ENCODE measurements at regions not wholly inside any gene's neighbourhood (a gene's known extent, or its start where the extent isn't known, plus 50 kb on each side); places are given as distances from the start of the nearest gene placed in this dataset.
A peak's percentile ranks its signal among the peaks of the same experiment; 100 is the strongest.

DNA sequence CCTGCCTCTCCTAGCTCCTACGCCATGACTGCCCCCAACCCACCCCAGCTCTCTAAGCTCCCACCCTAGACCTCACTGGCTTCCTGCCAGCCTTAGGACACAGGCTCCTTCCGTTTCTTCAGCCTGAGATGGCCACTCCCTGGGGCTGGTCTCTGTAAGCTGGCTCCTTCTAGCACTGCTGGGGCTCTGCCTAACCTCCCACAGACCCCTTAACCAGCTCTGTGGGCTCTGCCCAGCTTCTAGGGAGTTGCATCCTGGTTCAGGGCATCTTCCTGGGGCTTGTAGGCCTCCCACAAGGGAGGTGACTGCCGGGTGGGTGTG, 478.6 kb upstream of the KLF6 start:
- no peak for DNase-seq (ENCODE audit: low read depth, low spot score)
- H3K27ac ChIP-seq, result no peak overlapping the region

- no peak for DNase-seq (ENCODE audit: low read depth, low spot score)
Observed at GRCh38 chr10:4262870-4263600, 478.0 kb upstream of the KLF6 start.

DNA sequence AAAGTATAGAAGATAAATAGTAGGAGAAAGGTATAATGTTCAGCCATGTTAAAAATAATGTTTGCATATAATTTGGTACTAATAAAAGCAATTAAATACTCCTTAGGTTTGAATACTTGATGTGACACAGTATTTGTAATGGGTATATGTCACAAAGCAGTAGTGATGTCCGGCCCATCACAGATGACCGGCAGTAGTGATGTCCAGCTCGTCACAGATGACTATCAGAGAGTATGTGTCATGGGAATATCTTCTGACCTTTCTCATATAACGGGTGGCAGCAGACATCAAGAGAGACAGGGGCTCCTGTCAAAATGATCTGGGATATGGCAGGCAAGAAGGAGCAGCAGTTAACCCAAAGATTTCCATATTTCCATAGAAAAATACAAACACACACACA, 477.4 kb upstream of the KLF6 start:
- DNase-seq (ENCODE audit: low read depth, low spot score), result no peak
- H3K27ac ChIP-seq, result no peak overlapping the region

More at GRCh38 chr10:4262870-4263600, 478.0 kb upstream of the KLF6 start:
- no peak overlapping the region for H3K27ac ChIP-seq

DNA sequence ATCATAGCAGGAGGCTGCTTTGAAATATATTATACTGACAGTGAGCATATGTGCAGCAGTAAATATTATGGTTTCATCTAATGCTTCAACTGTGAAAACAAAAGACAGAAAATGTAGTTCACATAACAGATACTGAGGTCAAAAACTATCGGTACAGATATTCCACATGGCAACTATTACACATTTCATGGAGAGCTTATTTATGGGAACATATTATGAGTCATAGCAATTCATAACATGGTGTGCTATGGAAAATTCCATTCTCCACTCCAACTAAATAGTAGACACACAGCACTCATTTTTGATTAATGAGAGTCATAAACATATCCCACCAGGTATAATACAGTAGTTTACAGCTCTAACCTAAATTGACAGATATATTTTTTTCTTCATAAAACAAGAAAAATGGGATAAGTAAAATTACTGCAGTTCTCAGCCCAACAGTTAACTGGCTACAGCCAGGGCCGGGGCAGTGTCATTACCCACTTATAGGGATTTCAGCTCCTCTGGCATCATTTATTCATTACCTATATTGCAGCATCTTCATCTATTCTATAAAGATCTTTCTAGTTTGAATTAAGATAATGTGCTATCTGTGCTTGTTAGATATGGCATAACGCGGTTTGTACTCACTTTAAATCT, 475.6 kb upstream of the KLF6 start:
- H3K27ac ChIP-seq, result no peak overlapping the region
- no peak for DNase-seq (ENCODE audit: low read depth, low spot score)

- H3K27ac ChIP-seq, result no peak overlapping the region
- DNase-seq (ENCODE audit: low read depth, low spot score), result no peak
Observed at GRCh38 chr10:4257939-4258465, 473.0 kb upstream of the KLF6 start.

DNA sequence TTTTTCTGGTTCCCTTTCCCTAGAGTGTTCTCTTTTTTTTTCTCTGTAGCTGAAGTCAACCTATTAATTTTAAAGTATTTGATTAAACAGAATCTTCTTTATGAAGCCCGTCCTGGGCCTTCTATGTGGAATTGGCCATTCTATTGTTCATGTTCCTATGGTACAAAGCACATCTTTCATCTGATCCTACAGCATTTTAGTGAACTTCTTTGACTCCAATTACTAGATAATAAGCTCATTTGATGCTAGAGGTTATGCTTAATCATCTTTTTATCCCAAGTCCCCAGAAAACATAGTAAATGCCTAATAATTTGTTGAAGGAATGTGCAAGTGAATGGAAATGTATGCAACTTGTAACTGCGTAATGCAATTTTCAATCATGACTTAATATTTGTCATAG, 472.0 kb upstream of the KLF6 start:
- no peak overlapping the region for H3K27ac ChIP-seq
- no peak for DNase-seq (ENCODE audit: low read depth, low spot score)

- H3K27ac ChIP-seq, result peak overlapping the region; percentile 57
- no peak for DNase-seq (ENCODE audit: low read depth, low spot score)
Observed at GRCh38 chr10:4255751-4256150, 470.7 kb upstream of the KLF6 start.

DNA sequence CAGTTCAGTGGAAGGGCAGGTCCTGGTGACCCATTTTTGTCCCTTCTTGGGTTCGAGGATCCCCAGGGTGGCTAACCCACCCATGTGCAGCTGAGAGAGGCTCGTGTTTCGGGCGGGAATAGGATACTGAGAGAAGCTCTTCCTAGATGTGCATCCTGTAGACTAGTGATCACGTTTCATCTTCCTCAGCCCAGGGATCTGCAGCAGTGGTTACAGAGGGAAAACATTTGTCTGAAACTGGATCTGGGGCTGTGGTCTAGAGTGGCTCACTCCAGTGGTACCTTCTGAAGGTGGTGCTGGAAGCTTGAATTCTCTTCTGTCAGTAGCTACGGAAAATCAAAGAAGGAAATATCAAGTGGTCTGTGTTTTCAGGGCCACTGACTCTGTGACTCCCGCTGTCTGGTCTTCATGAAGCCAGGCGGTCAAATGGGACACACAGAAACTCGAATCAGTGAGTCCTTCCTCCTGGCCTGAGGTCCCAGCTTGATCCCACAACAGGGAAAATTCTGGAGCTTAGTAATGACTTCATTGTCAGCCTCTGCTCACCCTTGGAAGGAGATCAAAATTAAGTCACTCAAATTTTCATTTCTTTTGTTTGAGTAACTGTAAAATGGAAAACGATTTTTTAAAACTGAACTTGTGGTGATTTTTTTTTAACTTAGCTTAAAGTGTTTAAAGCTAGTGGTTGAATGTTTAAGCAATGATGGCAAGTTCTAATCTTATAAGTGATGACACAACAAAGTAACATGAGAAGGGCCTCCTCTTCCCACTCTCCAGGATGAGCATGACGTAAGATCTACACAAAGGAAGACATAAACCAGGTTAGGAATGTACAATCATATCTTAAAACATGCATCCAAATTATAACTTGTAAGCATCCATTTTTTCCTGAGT, 469.3 kb upstream of the KLF6 start:
- peak overlapping the region; percentile 57 for H3K27ac ChIP-seq
- no peak for DNase-seq (ENCODE audit: low read depth, low spot score)

GRCh38 chr10:4252701-4253100, 467.7 kb upstream of the KLF6 start:
- H3K27ac ChIP-seq, result no peak overlapping the region
- DNase-seq (ENCODE audit: low read depth, low spot score), result no peak

GRCh38 chr10:4250587-4250887, 465.5 kb upstream of the KLF6 start:
- no peak for DNase-seq (ENCODE audit: low read depth, low spot score)
- peak overlapping the region; percentile 80 for H3K27ac ChIP-seq

DNA sequence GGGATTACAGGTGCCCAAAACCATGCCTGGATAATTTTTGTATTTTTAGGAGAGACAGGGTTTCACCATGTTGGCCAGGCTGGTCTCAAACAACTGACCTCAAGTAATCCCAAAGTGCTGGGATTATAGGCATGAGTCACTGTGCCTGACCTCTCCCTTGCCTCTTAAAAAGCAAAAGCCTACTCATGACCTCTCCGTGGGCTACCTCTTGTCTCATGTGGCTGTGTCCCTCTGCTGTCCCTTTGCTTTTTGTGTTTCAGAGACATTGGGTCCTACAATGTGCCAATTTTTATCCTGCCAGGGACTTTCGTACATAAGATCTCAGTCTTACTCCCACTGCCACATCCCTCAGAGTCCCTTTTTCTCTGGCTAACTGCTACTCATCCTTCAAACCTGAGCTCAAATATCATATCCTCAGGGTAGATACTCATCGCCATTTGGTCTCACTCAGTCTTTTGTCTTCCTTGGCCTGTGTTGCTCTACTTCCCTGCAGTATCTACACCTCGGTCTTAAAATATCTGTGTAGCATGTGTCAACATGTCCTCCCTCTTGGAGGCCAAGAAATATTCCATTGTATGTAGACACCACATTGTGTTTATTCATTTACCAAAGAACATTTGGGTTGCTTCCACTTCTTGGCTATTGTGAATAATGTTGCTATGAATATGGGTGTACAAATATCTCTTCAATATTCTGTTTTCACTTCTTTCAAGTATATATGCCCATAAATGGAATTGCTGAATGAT, 465.0 kb upstream of the KLF6 start:
- peak overlapping the region; percentile 80 for H3K27ac ChIP-seq
- peak; percentile 96 for DNase-seq (ENCODE audit: low read depth, low spot score)

GRCh38 chr10:4247379-4247778, 462.4 kb upstream of the KLF6 start:
- DNase-seq (ENCODE audit: low read depth, low spot score), result no peak
- H3K27ac ChIP-seq, result peak overlapping the region; percentile 62

GRCh38 chr10:4246881-4247358, 461.9 kb upstream of the KLF6 start:
- H3K27ac ChIP-seq, result peak overlapping the region; percentile 62
- peak; percentile 43 for DNase-seq (ENCODE audit: low read depth, low spot score)

DNA sequence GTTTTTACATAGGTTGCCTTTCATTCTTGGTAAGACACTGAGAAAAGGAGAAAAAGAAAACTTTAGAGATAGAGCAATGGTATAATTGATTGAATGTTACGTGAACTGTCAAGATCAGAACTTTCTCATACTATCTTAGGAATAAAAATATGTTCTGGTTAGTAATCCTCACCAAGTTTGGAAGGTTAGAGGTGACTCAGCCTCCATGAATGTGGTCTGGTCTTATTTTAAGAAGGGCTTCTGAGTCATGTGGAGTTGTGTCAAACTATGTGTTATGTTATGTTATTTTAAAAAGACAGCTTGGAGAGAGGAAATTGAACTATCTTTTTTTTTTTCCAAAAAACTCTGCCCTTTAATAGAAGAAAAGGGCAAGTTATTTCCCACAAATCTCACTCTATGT, 458.6 kb upstream of the KLF6 start:
- H3K27ac ChIP-seq, result peak overlapping the region; percentile 85
- DNase-seq (ENCODE audit: low read depth, low spot score), result peak; percentile 72

- DNase-seq (ENCODE audit: low read depth, low spot score), result no peak
- peak overlapping the region; percentile 85 for H3K27ac ChIP-seq
Observed at GRCh38 chr10:4243169-4243568, 458.2 kb upstream of the KLF6 start.

DNA sequence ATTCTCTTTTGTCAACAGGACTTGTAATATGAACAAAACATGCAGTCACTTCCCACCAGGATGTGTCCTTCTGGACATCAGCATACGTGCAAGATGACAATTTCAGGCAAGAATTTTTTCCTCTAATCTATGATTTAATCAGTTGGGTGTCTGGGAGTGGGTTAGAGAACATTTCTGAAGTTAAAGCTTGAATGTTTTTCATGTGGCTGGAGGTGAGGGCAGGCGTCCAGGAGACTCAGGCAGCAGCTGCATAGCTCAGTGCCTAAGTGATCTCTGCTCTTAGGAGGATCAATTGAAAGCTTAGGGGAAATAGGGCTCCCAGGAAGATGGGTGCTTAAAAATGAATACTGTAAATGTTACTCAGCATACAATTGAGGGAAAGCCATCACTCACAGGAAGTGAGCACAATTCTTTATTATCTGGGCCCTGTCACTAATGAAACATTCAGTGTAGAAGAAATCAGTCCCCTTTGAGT, 457.6 kb upstream of the KLF6 start:
- H3K27ac ChIP-seq, result peak overlapping the region; percentile 85
- no peak for DNase-seq (ENCODE audit: low read depth, low spot score)

GRCh38 chr10:4241724-4242345, 456.8 kb upstream of the KLF6 start:
- no peak for DNase-seq (ENCODE audit: low read depth, low spot score)
- peak overlapping the region; percentile 85 for H3K27ac ChIP-seq

GRCh38 chr10:4240608-4241197, 455.7 kb upstream of the KLF6 start:
- DNase-seq (ENCODE audit: low read depth, low spot score), result no peak

GRCh38 chr10:4239186-4239585, 454.2 kb upstream of the KLF6 start:
- DNase-seq (ENCODE audit: low read depth, low spot score), result no peak

More at GRCh38 chr10:4240608-4241197, 455.7 kb upstream of the KLF6 start:
- peak overlapping the region; percentile 85 for H3K27ac ChIP-seq

More at GRCh38 chr10:4239186-4239585, 454.2 kb upstream of the KLF6 start:
- H3K27ac ChIP-seq, result no peak overlapping the region

Data from epithelial cell of prostate (primary cell).